Neural crest cell (in vitro differentiated cells): ENCODE measurements at regions not wholly inside any gene's neighbourhood (a gene's known extent, or its start where the extent isn't known, plus 50 kb on each side); places are given as distances from the start of the nearest gene placed in this dataset.

Experiments
- DNase-seq: peaks from one replicate; pipeline ENCODE4 v3.0.0; 2021; ENCODE audit warnings: low read depth, mixed read lengths, low spot score
- H3K27ac Mint-ChIP-seq: one replicate; pipeline ENCODE4 v1.8.0; 2021; ENCODE audit warnings: mild to moderate bottlenecking, mixed read lengths; ENCODE audit not compliant: unreplicated experiment
- H3K27me3 Mint-ChIP-seq: 2 replicates; pipeline ENCODE4 v1.8.0; 2021; ENCODE audit warnings: low read depth, mild to moderate bottlenecking, mixed read lengths
- H3K36me3 Mint-ChIP-seq: 2 replicates; pipeline ENCODE4 v1.8.0; 2021; ENCODE audit warnings: low read depth, mild to moderate bottlenecking, mixed read lengths
- H3K4me1 Mint-ChIP-seq: 2 replicates; pipeline ENCODE4 v1.8.0; 2021; ENCODE audit warnings: mixed read lengths
- H3K4me3 Mint-ChIP-seq: one replicate; pipeline ENCODE4 v1.8.0; 2021; ENCODE audit warnings: mild to moderate bottlenecking, mixed read lengths
- H3K9me3 Mint-ChIP-seq: 2 replicates; pipeline ENCODE4 v1.8.0; 2021; ENCODE audit warnings: mixed read lengths
- TF ChIP-seq, protein P1 (sequence below): fragments of 200-600 bp; sonication (generic); conservative IDR thresholded peaks from 2 replicates; pipeline ENCODE4 v1.5.0; 2021; ENCODE audit warnings: antibody characterized with exemption, mild to moderate bottlenecking

- TF ChIP-seq, protein P1, sequence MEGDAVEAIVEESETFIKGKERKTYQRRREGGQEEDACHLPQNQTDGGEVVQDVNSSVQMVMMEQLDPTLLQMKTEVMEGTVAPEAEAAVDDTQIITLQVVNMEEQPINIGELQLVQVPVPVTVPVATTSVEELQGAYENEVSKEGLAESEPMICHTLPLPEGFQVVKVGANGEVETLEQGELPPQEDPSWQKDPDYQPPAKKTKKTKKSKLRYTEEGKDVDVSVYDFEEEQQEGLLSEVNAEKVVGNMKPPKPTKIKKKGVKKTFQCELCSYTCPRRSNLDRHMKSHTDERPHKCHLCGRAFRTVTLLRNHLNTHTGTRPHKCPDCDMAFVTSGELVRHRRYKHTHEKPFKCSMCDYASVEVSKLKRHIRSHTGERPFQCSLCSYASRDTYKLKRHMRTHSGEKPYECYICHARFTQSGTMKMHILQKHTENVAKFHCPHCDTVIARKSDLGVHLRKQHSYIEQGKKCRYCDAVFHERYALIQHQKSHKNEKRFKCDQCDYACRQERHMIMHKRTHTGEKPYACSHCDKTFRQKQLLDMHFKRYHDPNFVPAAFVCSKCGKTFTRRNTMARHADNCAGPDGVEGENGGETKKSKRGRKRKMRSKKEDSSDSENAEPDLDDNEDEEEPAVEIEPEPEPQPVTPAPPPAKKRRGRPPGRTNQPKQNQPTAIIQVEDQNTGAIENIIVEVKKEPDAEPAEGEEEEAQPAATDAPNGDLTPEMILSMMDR, result no peak
- H3K36me3 Mint-ChIP-seq, result no peaks in the 10 kb centered on the region
- peaks cover 21% of the 10 kb centered on the region for H3K4me1 Mint-ChIP-seq
- no peak for DNase-seq
- no peaks in the 10 kb centered on the region for H3K27me3 Mint-ChIP-seq
- no peak overlapping the region for H3K27ac Mint-ChIP-seq
- H3K9me3 Mint-ChIP-seq, result peaks cover 2% of the 10 kb centered on the region
- no peak overlapping the region for H3K4me3 Mint-ChIP-seq
These were observed 110.5 kb downstream of the GATA6 start for GRCh38 chr18:22279741-22280452.

- no peak for DNase-seq
- H3K9me3 Mint-ChIP-seq, result peaks cover 2% of the 10 kb centered on the region
- peaks cover 21% of the 10 kb centered on the region for H3K4me1 Mint-ChIP-seq
- H3K27me3 Mint-ChIP-seq, result peaks cover 5% of the 10 kb centered on the region
- TF ChIP-seq, protein P1, result no peak
- H3K27ac Mint-ChIP-seq, result no peak overlapping the region
- H3K36me3 Mint-ChIP-seq, result no peaks in the 10 kb centered on the region
- H3K4me3 Mint-ChIP-seq, result no peak overlapping the region
These were observed 109.4 kb downstream of the GATA6 start for GRCh38 chr18:22278798-22279197.

DNA sequence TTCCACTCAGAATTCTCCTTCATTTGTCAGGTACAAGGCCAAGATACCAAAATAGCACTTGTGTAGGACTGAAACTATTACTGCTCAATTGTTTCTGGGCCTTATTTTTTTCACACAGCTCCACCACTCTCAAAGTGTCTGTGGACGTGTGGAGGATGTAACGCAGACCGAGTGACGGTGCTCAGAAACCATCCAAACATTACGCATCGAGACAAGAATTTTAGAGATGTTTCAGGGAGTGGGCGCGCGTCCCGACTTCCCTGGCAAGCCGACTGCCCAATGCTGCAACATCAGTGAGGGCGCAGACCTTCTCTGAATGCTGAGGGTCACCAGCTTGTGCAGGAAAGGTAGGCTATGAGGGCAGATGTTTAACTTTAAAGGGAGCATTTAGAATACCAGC is 108.4 kb downstream of the GATA6 start:
- peaks cover 12% of the 10 kb centered on the region for H3K27me3 Mint-ChIP-seq

DNA sequence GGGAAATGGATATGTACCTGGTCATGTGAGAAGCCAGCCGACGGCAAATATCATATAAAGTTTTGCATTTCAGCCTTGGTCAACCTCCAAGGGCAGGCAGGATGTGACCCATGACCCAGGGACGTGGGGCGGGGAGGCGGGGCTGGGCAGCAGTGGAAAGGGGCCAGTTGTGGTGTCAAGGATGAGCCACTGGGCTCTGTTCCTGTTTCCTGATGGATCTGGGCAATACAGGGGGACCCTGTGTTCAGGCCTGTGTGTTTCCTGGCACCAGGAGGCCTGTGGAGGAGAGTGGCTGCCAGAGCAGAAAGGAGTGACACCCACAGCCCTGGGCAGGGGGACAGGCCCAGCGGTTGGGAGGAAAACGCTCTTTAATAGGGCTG is 106.9 kb downstream of the GATA6 start:
- no peak overlapping the region for H3K4me3 Mint-ChIP-seq
- no peaks in the 10 kb centered on the region for H3K36me3 Mint-ChIP-seq
- TF ChIP-seq, protein P1, result no peak
- DNase-seq, result no peak
- H3K4me1 Mint-ChIP-seq, result peaks cover 10% of the 10 kb centered on the region
- H3K27ac Mint-ChIP-seq, result no peak overlapping the region
- peaks cover 24% of the 10 kb centered on the region for H3K27me3 Mint-ChIP-seq
- H3K9me3 Mint-ChIP-seq, result no peaks in the 10 kb centered on the region

More for the DNA sequence above, 108.4 kb downstream of the GATA6 start:
- Mint-ChIP-seq H3K27ac (no peak overlapping the region), H3K36me3 (no peaks in the 10 kb centered on the region), H3K4me3 (no peak overlapping the region), H3K9me3 (peaks cover 2% of the 10 kb centered on the region), H3K4me1 (peaks cover 16% of the 10 kb centered on the region)
- TF ChIP-seq, protein P1, result no peak
- no peak for DNase-seq

DNA sequence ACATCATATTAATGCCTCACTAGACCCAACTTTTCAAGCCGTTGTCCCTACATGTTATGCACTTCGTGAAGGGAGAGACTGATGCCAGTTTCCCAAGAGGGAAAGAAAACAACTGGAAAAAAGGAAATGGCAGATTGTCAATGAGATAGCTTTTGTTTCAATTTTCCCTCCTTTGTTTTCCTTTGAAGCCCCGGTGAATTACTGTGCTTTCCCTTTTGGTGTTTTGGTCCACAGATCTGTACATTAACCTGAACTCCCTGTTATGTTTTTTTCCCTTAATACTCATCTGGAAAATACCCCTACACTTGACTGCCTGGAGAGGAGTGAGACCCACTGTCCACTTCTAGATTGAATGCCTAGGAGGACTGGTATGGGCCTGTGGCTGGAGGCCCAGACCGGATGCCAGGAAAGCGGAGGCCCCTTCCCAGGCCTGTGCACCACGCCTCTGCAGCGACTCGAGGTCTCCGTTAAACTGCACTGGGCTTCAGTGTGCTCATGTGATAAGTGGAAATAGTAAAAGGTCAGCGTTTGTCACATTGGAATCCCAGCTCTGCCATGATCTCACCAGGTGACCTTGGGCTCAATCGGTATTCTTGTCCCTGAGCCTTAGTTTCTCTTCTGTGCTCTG is 106.4 kb downstream of the GATA6 start:
- peaks cover 10% of the 10 kb centered on the region for H3K4me1 Mint-ChIP-seq
- no peaks in the 10 kb centered on the region for H3K9me3 Mint-ChIP-seq
- TF ChIP-seq, protein P1, result no peak
- H3K36me3 Mint-ChIP-seq, result no peaks in the 10 kb centered on the region
- H3K27ac Mint-ChIP-seq, result no peak overlapping the region
- peaks cover 28% of the 10 kb centered on the region for H3K27me3 Mint-ChIP-seq
- DNase-seq, result no peak
- H3K4me3 Mint-ChIP-seq, result no peak overlapping the region
